ENCODE measurements at regions not wholly inside any gene's neighbourhood (a gene's known extent, or its start where the extent isn't known, plus 50 kb on each side); places are given as distances from the start of the nearest gene placed in this dataset.
A peak's percentile ranks its signal among the peaks of the same experiment; 100 is the strongest.
"Not testable (repeated sequence)": the region's sequence is repeated elsewhere in the genome, so short reads cannot be mapped to it uniquely, and the experiment has no call there.

GRCh38 chr6:9699888-9700287, 715.0 kb downstream of the TFAP2A start:
- Histone ChIP-seq H3K4me3 (ENCODE audit: low read depth, low read length) (no peak overlapping the region), H3K36me3 (ENCODE audit: control insufficient read depth, insufficient read depth, low read length) (no peaks in the 10 kb centered on the region), H3K9me3 (ENCODE audit: control insufficient read depth, insufficient read depth, low read length) (no peaks in the 10 kb centered on the region), H3K4me1 (ENCODE audit: control insufficient read depth, insufficient read depth, low read length) (no peaks in the 10 kb centered on the region), H3K27ac (ENCODE audit: low read depth, low read length) (no peak overlapping the region), H3K27me3 (ENCODE audit: control insufficient read depth, insufficient read depth, low read length) (no peaks in the 10 kb centered on the region)
- DNase-seq (ENCODE audit: low read depth in 4 of 6, low spot score in 6 of 6): peak in 4 of 6 donors; percentile 7 to 83 (median 32)
- WGBS (ENCODE audit: insufficient coverage): 50% methylated on average over 1 of the region's 5 CpGs

DNA sequence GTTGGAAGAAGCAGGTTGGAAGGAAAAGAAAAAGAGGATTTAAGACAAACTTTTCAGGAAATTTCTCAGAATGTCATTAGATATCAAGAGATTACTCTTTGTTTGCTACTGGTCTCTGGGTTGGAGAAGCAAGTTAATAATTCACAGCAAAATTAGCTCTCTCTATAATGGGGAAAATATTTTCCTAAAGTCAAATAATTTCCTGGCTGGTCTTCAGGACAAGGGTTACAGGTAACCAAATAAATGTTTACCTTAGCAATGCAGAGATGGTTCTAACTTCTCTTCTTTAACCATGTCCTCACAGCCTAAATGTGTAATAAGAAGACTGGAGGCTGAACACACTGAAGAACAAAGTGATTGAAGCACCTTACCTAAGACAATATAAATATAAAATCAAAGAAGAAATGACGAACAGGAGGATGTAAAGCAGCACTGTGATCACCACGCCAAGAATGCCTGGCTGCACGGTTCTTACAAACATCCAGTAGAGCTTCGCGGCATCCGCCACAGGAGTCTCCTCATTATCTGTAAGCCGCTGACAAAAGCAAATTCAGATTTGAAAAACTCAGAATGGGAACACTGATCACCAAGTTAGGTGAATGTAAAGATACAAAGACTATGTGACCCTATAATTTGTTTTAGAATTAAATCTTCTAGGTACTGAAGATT, 717.5 kb downstream of the TFAP2A start:
- Histone ChIP-seq H3K27me3 (ENCODE audit: control insufficient read depth, insufficient read depth, low read length) (no peaks in the 10 kb centered on the region), H3K4me1 (ENCODE audit: control insufficient read depth, insufficient read depth, low read length) (no peaks in the 10 kb centered on the region), H3K36me3 (ENCODE audit: control insufficient read depth, insufficient read depth, low read length) (no peaks in the 10 kb centered on the region), H3K4me3 (ENCODE audit: low read depth, low read length) (no peak overlapping the region), H3K9me3 (ENCODE audit: control insufficient read depth, insufficient read depth, low read length) (no peaks in the 10 kb centered on the region), H3K27ac (ENCODE audit: low read depth, low read length) (no peak overlapping the region)
- WGBS (ENCODE audit: insufficient coverage): 88% methylated on average over 5 of the region's 7 CpGs
- no peak for DNase-seq (ENCODE audit: low read depth in 4 of 6, low spot score in 6 of 6)

- H3K36me3 ChIP-seq (ENCODE audit: control insufficient read depth, insufficient read depth, low read length): no peaks in the 10 kb centered on the region
- DNase-seq (ENCODE audit: low read depth in 4 of 6, low spot score in 6 of 6): no peak
- H3K4me3 ChIP-seq (ENCODE audit: low read depth, low read length): no peak overlapping the region
Measured at GRCh38 chr6:9690388-9690787, 724.5 kb downstream of the TFAP2A start.

DNA sequence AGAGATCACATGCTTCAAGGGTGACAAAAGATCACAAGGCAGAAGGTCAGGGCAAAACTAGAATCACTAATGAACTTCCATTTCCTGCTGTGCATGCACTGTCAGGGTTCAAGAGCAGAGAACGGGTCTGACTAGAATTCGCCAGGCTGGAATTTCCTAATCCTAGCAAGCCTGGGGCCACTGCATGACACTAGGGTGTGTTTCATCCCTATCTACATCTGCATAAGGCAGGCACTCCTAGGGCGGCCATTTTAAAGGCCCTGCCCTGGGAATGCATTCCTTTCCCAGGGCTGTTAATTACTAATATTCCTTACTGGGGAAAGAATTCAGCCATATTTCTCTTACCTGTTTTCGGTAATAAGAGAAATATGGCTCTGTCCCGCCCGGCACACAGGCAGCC, 734.1 kb downstream of the TFAP2A start:
- not testable (repeated sequence) for H3K4me1 ChIP-seq (ENCODE audit: control insufficient read depth, insufficient read depth, low read length); H3K36me3 ChIP-seq (ENCODE audit: control insufficient read depth, insufficient read depth, low read length); H3K9me3 ChIP-seq (ENCODE audit: control insufficient read depth, insufficient read depth, low read length); H3K4me3 ChIP-seq (ENCODE audit: low read depth, low read length); H3K27me3 ChIP-seq (ENCODE audit: control insufficient read depth, insufficient read depth, low read length); DNase-seq (ENCODE audit: low read depth in 4 of 6, low spot score in 6 of 6); H3K27ac ChIP-seq (ENCODE audit: low read depth, low read length)
- 100% methylated on average over 4 of the region's 6 CpGs for WGBS (ENCODE audit: insufficient coverage)

More at GRCh38 chr6:9690388-9690787, 724.5 kb downstream of the TFAP2A start:
- Histone ChIP-seq H3K27ac (ENCODE audit: low read depth, low read length) (no peak overlapping the region), H3K4me1 (ENCODE audit: control insufficient read depth, insufficient read depth, low read length) (no peaks in the 10 kb centered on the region), H3K27me3 (ENCODE audit: control insufficient read depth, insufficient read depth, low read length) (no peaks in the 10 kb centered on the region), H3K9me3 (ENCODE audit: control insufficient read depth, insufficient read depth, low read length) (no peaks in the 10 kb centered on the region)

- Histone ChIP-seq H3K4me3 (ENCODE audit: low read depth, low read length) (no peak overlapping the region), H3K9me3 (ENCODE audit: control insufficient read depth, insufficient read depth, low read length) (no peaks in the 10 kb centered on the region), H3K27ac (ENCODE audit: low read depth, low read length) (no peak overlapping the region), H3K36me3 (ENCODE audit: control insufficient read depth, insufficient read depth, low read length) (no peaks in the 10 kb centered on the region), H3K27me3 (ENCODE audit: control insufficient read depth, insufficient read depth, low read length) (no peaks in the 10 kb centered on the region), H3K4me1 (ENCODE audit: control insufficient read depth, insufficient read depth, low read length) (no peaks in the 10 kb centered on the region)
- WGBS (ENCODE audit: insufficient coverage): no CpG with 5 or more reads among the region's 1 CpG
- DNase-seq (ENCODE audit: low read depth in 4 of 6, low spot score in 6 of 6): peak in 1 of 6 donors; percentile 7
Measured at GRCh38 chr6:9675122-9675521, 739.8 kb downstream of the TFAP2A start.

DNA sequence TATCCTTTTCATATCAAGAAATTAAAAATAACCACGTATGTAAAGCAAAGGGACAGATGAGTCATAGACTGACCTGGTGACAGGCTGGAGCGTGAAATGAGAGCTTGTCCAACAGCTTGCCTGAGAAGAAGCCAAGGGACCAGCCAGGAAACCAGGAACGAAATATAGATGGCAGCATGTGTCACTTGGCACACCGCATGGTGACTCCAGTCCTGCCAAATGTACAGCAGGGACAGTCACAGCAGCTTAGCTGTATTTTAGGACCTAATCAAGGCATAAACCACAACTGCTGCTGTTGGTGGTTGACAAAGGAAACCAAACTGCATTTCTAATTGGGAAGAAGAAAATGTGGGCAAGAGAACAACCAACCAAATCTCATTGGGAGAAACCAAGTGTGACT, 755.0 kb downstream of the TFAP2A start:
- no peaks in the 10 kb centered on the region for H3K9me3 ChIP-seq (ENCODE audit: control insufficient read depth, insufficient read depth, low read length)
- H3K27me3 ChIP-seq (ENCODE audit: control insufficient read depth, insufficient read depth, low read length): no peaks in the 10 kb centered on the region
- no peak overlapping the region for H3K27ac ChIP-seq (ENCODE audit: low read depth, low read length)
- peak in 1 of 6 donors; percentile 8 for DNase-seq (ENCODE audit: low read depth in 4 of 6, low spot score in 6 of 6)
- H3K36me3 ChIP-seq (ENCODE audit: control insufficient read depth, insufficient read depth, low read length): no peaks in the 10 kb centered on the region
- H3K4me3 ChIP-seq (ENCODE audit: low read depth, low read length): no peak overlapping the region
- 100% methylated on average over 3 of the region's 4 CpGs for WGBS (ENCODE audit: insufficient coverage)
- H3K4me1 ChIP-seq (ENCODE audit: control insufficient read depth, insufficient read depth, low read length): no peaks in the 10 kb centered on the region

GRCh38 chr6:9657994-9658393, 756.9 kb downstream of the TFAP2A start:
- WGBS (ENCODE audit: insufficient coverage): 100% methylated on average over 1 of the region's 1 CpG
- Histone ChIP-seq H3K27ac (ENCODE audit: low read depth, low read length) (no peak overlapping the region), H3K9me3 (ENCODE audit: control insufficient read depth, insufficient read depth, low read length) (no peaks in the 10 kb centered on the region), H3K36me3 (ENCODE audit: control insufficient read depth, insufficient read depth, low read length) (no peaks in the 10 kb centered on the region), H3K27me3 (ENCODE audit: control insufficient read depth, insufficient read depth, low read length) (no peaks in the 10 kb centered on the region), H3K4me3 (ENCODE audit: low read depth, low read length) (no peak overlapping the region), H3K4me1 (ENCODE audit: control insufficient read depth, insufficient read depth, low read length) (no peaks in the 10 kb centered on the region)
- no peak for DNase-seq (ENCODE audit: low read depth in 4 of 6, low spot score in 6 of 6)

- Histone ChIP-seq H3K27me3 (ENCODE audit: control insufficient read depth, insufficient read depth, low read length) (no peaks in the 10 kb centered on the region), H3K9me3 (ENCODE audit: control insufficient read depth, insufficient read depth, low read length) (no peaks in the 10 kb centered on the region), H3K4me3 (ENCODE audit: low read depth, low read length) (no peak overlapping the region), H3K27ac (ENCODE audit: low read depth, low read length) (no peak overlapping the region), H3K36me3 (ENCODE audit: control insufficient read depth, insufficient read depth, low read length) (no peaks in the 10 kb centered on the region), H3K4me1 (ENCODE audit: control insufficient read depth, insufficient read depth, low read length) (no peaks in the 10 kb centered on the region)
- 65% methylated on average over 1 of the region's 1 CpG for WGBS (ENCODE audit: insufficient coverage)
- no peak for DNase-seq (ENCODE audit: low read depth in 4 of 6, low spot score in 6 of 6)
Measured at GRCh38 chr6:9647599-9647998, 767.3 kb downstream of the TFAP2A start.

GRCh38 chr6:9647071-9647445, 767.8 kb downstream of the TFAP2A start:
- Histone ChIP-seq H3K4me3 (ENCODE audit: low read depth, low read length) (no peak overlapping the region), H3K9me3 (ENCODE audit: control insufficient read depth, insufficient read depth, low read length) (no peaks in the 10 kb centered on the region), H3K27ac (ENCODE audit: low read depth, low read length) (no peak overlapping the region), H3K27me3 (ENCODE audit: control insufficient read depth, insufficient read depth, low read length) (no peaks in the 10 kb centered on the region), H3K4me1 (ENCODE audit: control insufficient read depth, insufficient read depth, low read length) (no peaks in the 10 kb centered on the region), H3K36me3 (ENCODE audit: control insufficient read depth, insufficient read depth, low read length) (no peaks in the 10 kb centered on the region)
- peak in 2 of 6 donors; percentile 1 to 30 for DNase-seq (ENCODE audit: low read depth in 4 of 6, low spot score in 6 of 6)

DNA sequence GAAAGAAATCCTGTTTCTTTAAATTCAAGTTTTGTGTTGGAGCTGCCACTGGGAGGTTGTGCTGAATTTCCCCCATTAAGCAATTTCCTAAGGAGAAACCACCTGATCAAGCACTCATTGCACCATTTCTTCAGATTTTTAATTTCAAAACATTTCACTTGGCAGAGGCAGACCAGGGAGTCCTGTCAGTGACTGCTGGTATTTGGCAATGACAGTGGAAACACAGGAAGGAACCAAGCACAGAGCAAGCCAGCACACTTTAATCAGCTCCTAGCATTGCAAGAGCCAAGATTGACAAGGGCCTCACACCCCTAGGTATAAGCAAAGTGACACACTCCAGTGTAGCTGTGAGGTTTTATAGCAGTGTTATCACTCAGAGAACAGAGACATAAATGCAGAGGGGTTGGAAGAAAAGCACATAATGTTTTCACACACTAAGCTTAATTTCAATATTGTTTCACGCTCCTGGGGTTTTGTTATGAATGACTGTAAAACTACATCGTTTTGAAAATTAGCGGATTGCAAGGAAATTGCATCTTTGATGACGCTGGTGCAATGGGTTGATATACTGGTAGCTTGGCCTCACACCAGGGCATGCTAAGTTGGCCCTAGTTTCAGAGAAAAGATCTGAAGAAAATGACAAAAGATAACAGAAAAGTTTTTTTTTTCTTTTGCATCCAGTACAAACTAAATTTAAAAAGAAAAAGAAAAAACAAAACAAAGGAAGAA, 768.4 kb downstream of the TFAP2A start:
- peak in 3 of 6 donors; percentile 13 to 73 (median 71) for DNase-seq (ENCODE audit: low read depth in 4 of 6, low spot score in 6 of 6)
- Histone ChIP-seq H3K4me1 (ENCODE audit: control insufficient read depth, insufficient read depth, low read length) (no peaks in the 10 kb centered on the region), H3K27ac (ENCODE audit: low read depth, low read length) (no peak overlapping the region), H3K9me3 (ENCODE audit: control insufficient read depth, insufficient read depth, low read length) (no peaks in the 10 kb centered on the region), H3K36me3 (ENCODE audit: control insufficient read depth, insufficient read depth, low read length) (no peaks in the 10 kb centered on the region), H3K4me3 (ENCODE audit: low read depth, low read length) (no peak overlapping the region), H3K27me3 (ENCODE audit: control insufficient read depth, insufficient read depth, low read length) (no peaks in the 10 kb centered on the region)
- 59% methylated on average over 3 of the region's 4 CpGs for WGBS (ENCODE audit: insufficient coverage)

Data from spinal cord (tissue), 9 donors.